A549 (cell line): ENCODE measurements at regions not wholly inside any gene's neighbourhood (a gene's known extent, or its start where the extent isn't known, plus 50 kb on each side); places are given as distances from the start of the nearest gene placed in this dataset.
A peak's percentile ranks its signal among the peaks of the same experiment; 100 is the strongest.

Experiments used
- ATAC-seq, 2 experiments: fragments of 200-7000 bp in 1 of 2; fragments of >200 bp in 1 of 2; cut with Nextera tagmentation in 1 of 2; cut with Tn5 transposase in 1 of 2; 3 replicates each; pipeline versions ENCODE4 v1.8.0 to v1.9.1; 2018 to 2020; ENCODE audit warnings: mild to moderate bottlenecking in 1 of 2, moderate library complexity in 1 of 2
- CTCF ChIA-PET: fragments of 300-600 bp; sonication (Branson Sonifier 250); formaldehyde crosslinking; extraction: SDS; loops from one replicate; lab custom pipeline; 2021; ENCODE audit warnings: antibody characterized with exemption, inconsistent platforms; lab: Yijun Ruan, JAX
- POLR2A ChIA-PET: fragments of 350-600 bp; formaldehyde crosslinking; extraction: SDS; loops from one replicate; lab custom pipeline; 2021; ENCODE audit warnings: antibody characterized with exemption, inconsistent platforms; lab: Yijun Ruan, JAX
- DNase-seq, 2 experiments: peaks; one replicate each; pipeline versions ENCODE4 v3.0.0 to v3.0.0-alpha.2; 2011 to 2016; ENCODE audit warnings: low read depth in 1 of 2, low spot score in 1 of 2
- FAIRE-seq: peaks from 2 replicates; lab custom pipeline; 2011; peaks lifted over from hg19 to GRCh38; lab: Jason Lieb, UNC
- H3K27ac ChIP-seq, 2 experiments: fragments of >200 bp; sonication (Bioruptor Twin); formaldehyde crosslinking; 3 replicates each; pipeline ENCODE4 v1.5.1; 2016 to 2017
- H3K4me1 ChIP-seq: fragments of >200 bp; sonication (Bioruptor Twin); formaldehyde crosslinking; 3 replicates; pipeline ENCODE4 v1.6.1; 2016
- H3K4me2 ChIP-seq: fragments of >200 bp; sonication (Bioruptor Twin); formaldehyde crosslinking; 3 replicates; pipeline ENCODE4 v1.6.1; 2016
- H3K4me3 ChIP-seq: fragments of >200 bp; sonication (Bioruptor Twin); formaldehyde crosslinking; 3 replicates; pipeline ENCODE4 v1.5.1; 2016
- H3K9me3 ChIP-seq: fragments of >200 bp; sonication (Bioruptor Twin); formaldehyde crosslinking; 3 replicates; pipeline ENCODE4 v1.6.1; 2016
- CHD2 ChIP-seq: fragments of 150-350 bp; IDR thresholded peaks from 2 replicates; pipeline ENCODE4 v1.6.1; 2014; ENCODE audit warnings: low read length; ENCODE audit not compliant: partially characterized antibody
- CHD4 ChIP-seq: fragments of 200-600 bp; sonication (generic); IDR thresholded peaks from 2 replicates; pipeline ENCODE4 v1.6.1; 2016; ENCODE audit warnings: antibody characterized with exemption, mild to moderate bottlenecking, borderline replicate concordance
- ESRRA ChIP-seq: fragments of 150-350 bp; IDR thresholded peaks from 2 replicates; pipeline ENCODE4 v1.6.1; 2014; ENCODE audit warnings: mild to moderate bottlenecking, low read length, borderline replicate concordance
- FOSB ChIP-seq: fragments of 250-450 bp; sonication (Bioruptor Pico); IDR thresholded peaks from 2 replicates; pipeline ENCODE4 v1.5.0; 2020; ENCODE audit warnings: mild to moderate bottlenecking, moderate library complexity
- FOSL2 ChIP-seq, 2 experiments: fragments of 450-650 bp in 1 of 2; fragments of >200 bp in 1 of 2; sonication (Bioruptor Twin) in 1 of 2; formaldehyde crosslinking; IDR thresholded peaks; 2 replicates each; pipeline versions ENCODE4 v1.5.0 to v1.6.1; 2016 to 2020; ENCODE audit warnings: mild to moderate bottlenecking in 1 of 2, moderate library complexity in 1 of 2
- HES2 ChIP-seq: fragments of >200 bp; sonication (Bioruptor Twin); formaldehyde crosslinking; IDR thresholded peaks from 2 replicates; pipeline ENCODE4 v1.6.1; 2016
- HOXA7 ChIP-seq: fragments of 250-450 bp; sonication (Bioruptor Pico); IDR thresholded peaks from 2 replicates; pipeline ENCODE4 v1.5.0; 2020; ENCODE audit warnings: mild to moderate bottlenecking, moderate library complexity
- HOXB5 ChIP-seq: fragments of 250-450 bp; sonication (Bioruptor Pico); IDR thresholded peaks from 2 replicates; pipeline ENCODE4 v1.5.0; 2020; ENCODE audit warnings: mild to moderate bottlenecking, moderate library complexity
- JUN ChIP-seq, 2 experiments: fragments of >200 bp; sonication (Bioruptor Twin); formaldehyde crosslinking; IDR thresholded peaks; 2 replicates in 1 of 2; 3 replicates in 1 of 2; pipeline ENCODE4 v1.6.1; 2016 to 2017
- JUNB ChIP-seq: fragments of >200 bp; sonication (Bioruptor Twin); formaldehyde crosslinking; IDR thresholded peaks from 2 replicates; pipeline ENCODE4 v1.6.1; 2016
- MYC ChIP-seq: IDR thresholded peaks from 2 replicates; pipeline ENCODE4 v1.6.1; 2012; ENCODE audit warnings: mild to moderate bottlenecking, inconsistent platforms, low read length, improper control_type of control experiment, borderline replicate concordance
- NPAS2 ChIP-seq: fragments of 250-450 bp; sonication (Bioruptor Pico); IDR thresholded peaks from 2 replicates; pipeline ENCODE4 v1.8.0; 2022; ENCODE audit warnings: mild to moderate bottlenecking, moderate library complexity, borderline replicate concordance
- PBX3 ChIP-seq: IDR thresholded peaks from 2 replicates; pipeline ENCODE4 v1.6.1; 2012
- REST ChIP-seq: fragments of 200-600 bp; sonication (generic); IDR thresholded peaks from 2 replicates; pipeline ENCODE4 v1.6.1; 2016; ENCODE audit warnings: antibody characterized with exemption, mild to moderate bottlenecking, moderate library complexity
- RFX5 ChIP-seq: fragments of 450-650 bp; IDR thresholded peaks from 2 replicates; pipeline ENCODE4 v1.7.1; 2014; ENCODE audit warnings: antibody characterized with exemption, mild to moderate bottlenecking, moderate library complexity
- SREBF2 ChIP-seq: fragments of 450-650 bp; IDR thresholded peaks from 2 replicates; pipeline ENCODE4 v1.6.1; 2014; ENCODE audit warnings: mild to moderate bottlenecking, moderate library complexity
- TP53 ChIP-seq: fragments of 250-450 bp; sonication (Bioruptor Pico); IDR thresholded peaks from 2 replicates; pipeline ENCODE4 v1.5.0; 2021; ENCODE audit warnings: mild to moderate bottlenecking, moderate library complexity
- USF2 ChIP-seq: fragments of 450-650 bp; IDR thresholded peaks from 2 replicates; pipeline ENCODE4 v1.6.1; 2014; ENCODE audit warnings: antibody characterized with exemption
- ZNF302 ChIP-seq: fragments of 250-450 bp; sonication (Bioruptor Pico); IDR thresholded peaks from 2 replicates; pipeline ENCODE4 v1.9.0; 2021; ENCODE audit warnings: inconsistent platforms, mild to moderate bottlenecking, moderate library complexity
- WGBS: methylation state at CpG from one replicate; pipeline ENCODE4 v1.1.6; 2017; ENCODE audit errors: missing lambda C conversion rate; 5-methylcytosine and 5-hydroxymethylcytosine counted together

- ATAC-seq = no peak
- DNase-seq = no peak
- Histone ChIP-seq H3K4me1 (no peaks in the 10 kb centered on the region), H3K4me2 (no peak overlapping the region), H3K4me3 (no peak overlapping the region), H3K27ac (no peak overlapping the region), H3K9me3 (no peaks in the 10 kb centered on the region)
- ChIA-PET CTCF (interaction anchor here (1.0 kb wide), 1 partner anchor 16 kb away, joined by 3 read pairs; no protein-coding TSS in a partner anchor), POLR2A (no interaction called here)
- TF ChIP-seq JUNB (no peak), ESRRA (no peak), JUN (IDR thresholded peaks at IDR 0.05) (no peak), TP53 (CRISPR knock-in tag) (no peak), CHD4 (no peak), USF2 (no peak), HOXA7 (CRISPR knock-in tag) (no peak), NPAS2 (CRISPR knock-in tag) (no peak), MYC (no peak), FOSL2 (IDR thresholded peaks at IDR 0.05) (no peak), FOSL2 (CRISPR knock-in tag; IDR thresholded peaks at IDR 0.05) (no peak), HES2 (no peak), HOXB5 (CRISPR knock-in tag) (no peak)
- no peak for FAIRE-seq
- 79% methylated on average over 4 of the region's 4 CpGs for WGBS
These were observed 354.7 kb downstream of the LMO4 start for GRCh38 chr1:87683196-87683956.

- no peak for ATAC-seq
- 0 out of 3 replicates have a peak overlapping the region, but pooled peaks have one; percentile 37 for H3K4me2 ChIP-seq
- POLR2A ChIA-PET = no interaction called here
These were observed 355.5 kb downstream of the LMO4 start for GRCh38 chr1:87684194-87684593.

More at GRCh38 chr1:87684194-87684593, 355.5 kb downstream of the LMO4 start:
- Histone ChIP-seq H3K9me3 (no peaks in the 10 kb centered on the region), H3K4me3 (no peak overlapping the region), H3K4me1 (no peaks in the 10 kb centered on the region), H3K27ac (0 out of 6 replicates have a peak overlapping the region, but pooled peaks of 1 of the 2 experiments have one; percentile 8)
- FAIRE-seq (no peak), DNase-seq (no peak)
- CTCF ChIA-PET = interaction anchor here (1.0 kb wide), 1 partner anchor 17 kb away, joined by 3 read pairs; no protein-coding TSS in a partner anchor
- TF ChIP-seq SREBF2 (no peak), MYC (no peak), RFX5 (no peak), FOSB (CRISPR knock-in tag) (no peak), REST (no peak), PBX3 (no peak), CHD2 (no peak), ZNF302 (CRISPR knock-in tag) (no peak)
- WGBS = 78% methylated on average over 14 of the region's 14 CpGs
